Stimulated activated CD4-positive, alpha-beta T cell treated with anti-CD3 and anti-CD28 coated beads, Interleukin-15, amount 100 ng/mL, for 1 hour (primary cell): ENCODE measurements at regions not wholly inside any gene's neighbourhood (a gene's known extent, or its start where the extent isn't known, plus 50 kb on each side); places are given as distances from the start of the nearest gene placed in this dataset.

Source experiments
- DNase-seq, 2 donors: peaks; one replicate each; pipeline ENCODE4 v3.0.0-alpha.2; 2020; ENCODE audit warnings: low read depth in 1 of 2, low spot score in 1 of 2

DNA sequence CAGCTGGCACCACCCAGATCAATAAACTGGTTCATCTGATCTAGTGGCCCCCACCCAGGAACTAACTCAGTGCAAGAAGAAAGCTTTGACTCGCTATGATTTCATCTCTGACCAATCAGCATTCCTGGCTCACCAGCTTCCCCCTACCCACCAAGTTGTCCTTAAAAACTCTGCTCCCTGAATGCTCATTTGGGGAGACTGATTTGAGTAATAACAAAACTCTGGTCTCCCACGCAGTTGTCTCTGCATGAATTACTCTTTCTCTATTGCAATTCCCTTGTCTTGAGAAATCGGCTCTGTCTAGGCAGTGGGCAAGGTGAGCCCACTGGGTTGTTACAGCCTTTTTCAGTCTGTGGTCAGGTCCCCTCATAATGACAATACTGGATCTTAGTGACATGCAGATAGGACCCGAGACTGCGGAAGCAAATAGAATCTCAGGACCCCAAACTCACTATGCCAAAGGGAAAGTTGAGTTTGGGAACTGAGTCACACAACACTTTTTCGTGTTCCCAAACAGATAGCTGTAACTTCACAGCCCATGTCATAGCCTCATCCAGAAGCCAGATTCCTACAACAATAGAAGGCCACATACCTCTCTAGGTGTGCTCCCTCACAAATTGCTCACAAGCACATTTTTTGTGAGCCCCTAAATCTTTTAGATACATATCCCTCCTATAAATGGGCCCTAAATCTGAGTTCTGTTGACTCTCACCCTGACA, 175.2 kb upstream of the RAI14 start:
- DNase-seq: no peak

- DNase-seq: no peak
Observed at GRCh38 chr5:34483442-34484033, 172.6 kb upstream of the RAI14 start.

- DNase-seq: no peak
Observed at GRCh38 chr5:34484216-34484920, 171.8 kb upstream of the RAI14 start.

DNA sequence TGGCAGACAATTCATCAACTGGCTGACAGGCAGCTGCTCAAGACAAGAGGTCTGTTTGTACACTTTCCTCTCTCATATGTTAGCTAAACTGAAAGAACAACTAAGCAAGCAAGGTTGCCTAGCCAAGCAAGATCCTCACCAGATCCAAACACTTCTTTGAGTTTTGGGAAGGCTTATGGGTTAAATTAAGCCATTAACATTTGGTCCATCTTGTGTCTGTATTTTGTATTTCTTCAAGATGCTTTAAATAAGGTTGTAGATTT, 170.4 kb upstream of the RAI14 start:
- no peak for DNase-seq

GRCh38 chr5:34486160-34486848, 169.8 kb upstream of the RAI14 start:
- DNase-seq: peak; percentile 10 to 47

DNA sequence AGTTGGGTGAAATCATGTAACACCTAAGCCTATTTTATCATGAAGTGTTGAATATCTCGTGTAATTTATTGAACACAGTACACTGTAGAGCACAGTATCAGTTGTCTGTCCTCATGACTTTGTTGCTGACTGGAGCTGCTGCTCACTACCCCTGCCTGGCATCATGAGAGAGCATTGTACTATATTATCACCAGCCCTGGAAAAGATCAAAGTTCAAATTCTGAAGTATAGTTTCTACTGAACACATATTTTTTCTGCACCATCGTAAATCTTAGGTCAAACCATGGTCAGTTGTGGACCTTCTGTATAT, 169.3 kb upstream of the RAI14 start:
- no peak for DNase-seq

GRCh38 chr5:34487159-34487879, 168.8 kb upstream of the RAI14 start:
- DNase-seq: no peak

- no peak for DNase-seq
Observed at GRCh38 chr5:34487956-34488355, 168.2 kb upstream of the RAI14 start.

- DNase-seq: no peak
Observed at GRCh38 chr5:34488984-34489383, 167.1 kb upstream of the RAI14 start.

DNA sequence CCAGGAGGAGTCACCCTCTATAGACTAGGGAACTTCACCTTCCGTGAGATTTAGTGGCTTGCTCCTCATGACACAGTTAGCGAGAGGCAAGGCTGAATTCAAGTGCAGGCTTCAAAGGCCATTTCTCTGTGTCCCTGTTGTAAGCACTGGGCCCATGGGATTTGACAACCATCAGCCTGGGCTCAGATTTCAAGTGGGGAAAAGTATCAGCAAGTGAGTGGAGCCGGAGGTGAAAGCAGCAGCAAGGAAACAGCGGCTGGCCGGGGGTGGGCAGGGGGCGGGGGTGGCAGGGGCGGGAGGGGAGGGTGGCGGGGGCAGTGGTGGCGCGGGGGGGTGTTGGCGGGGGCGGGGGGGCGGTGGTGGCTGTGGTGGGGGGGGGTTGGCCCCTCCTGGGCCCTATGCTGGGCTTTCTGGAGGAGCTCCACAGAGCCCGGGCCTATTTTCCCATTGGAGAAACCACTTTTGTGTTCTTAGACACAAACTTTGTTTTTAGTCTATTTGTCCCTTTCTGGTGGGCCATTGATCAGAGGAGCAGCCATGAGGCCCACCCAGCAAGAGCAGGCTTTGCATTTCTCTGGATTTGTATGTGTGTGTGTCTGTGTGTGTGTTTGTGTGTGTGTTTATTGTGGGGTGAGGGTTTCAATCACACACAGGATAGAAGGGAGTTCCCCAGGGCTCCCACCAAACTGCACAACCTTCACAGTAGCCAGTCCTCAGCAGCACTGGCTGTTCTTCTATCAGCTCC, 165.4 kb upstream of the RAI14 start:
- DNase-seq: no peak

- DNase-seq: no peak
Observed at GRCh38 chr5:34491251-34491620, 164.9 kb upstream of the RAI14 start.

- no peak for DNase-seq
Observed at GRCh38 chr5:34494111-34494755, 161.9 kb upstream of the RAI14 start.

- DNase-seq: no peak
Observed at GRCh38 chr5:34495178-34495577, 160.9 kb upstream of the RAI14 start.

DNA sequence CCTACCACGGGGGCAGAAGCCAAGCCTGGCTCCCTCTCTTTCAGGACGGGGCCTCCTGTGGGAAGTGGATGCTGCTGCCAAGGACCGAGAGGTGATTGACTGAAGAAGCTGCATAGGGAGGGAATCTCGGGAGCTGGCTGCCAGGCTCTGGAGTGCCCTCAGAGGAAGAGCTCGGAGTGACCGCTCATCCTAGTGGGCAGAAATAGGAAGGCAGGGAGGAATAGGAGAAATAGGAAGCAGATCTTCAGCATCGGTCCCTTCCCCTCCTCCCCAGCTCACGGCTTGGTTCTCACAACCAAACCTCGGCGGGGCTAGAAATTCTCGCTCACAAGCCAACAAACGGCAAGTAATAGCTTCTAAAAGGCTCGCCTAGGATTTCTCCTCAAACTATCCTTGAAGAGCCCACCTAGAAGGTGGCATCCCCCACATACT, 159.9 kb upstream of the RAI14 start:
- no peak for DNase-seq

- no peak for DNase-seq
Observed at GRCh38 chr5:34496701-34497469, 159.2 kb upstream of the RAI14 start.

- no peak for DNase-seq
Observed at GRCh38 chr5:34497470-34497808, 158.7 kb upstream of the RAI14 start.

DNA sequence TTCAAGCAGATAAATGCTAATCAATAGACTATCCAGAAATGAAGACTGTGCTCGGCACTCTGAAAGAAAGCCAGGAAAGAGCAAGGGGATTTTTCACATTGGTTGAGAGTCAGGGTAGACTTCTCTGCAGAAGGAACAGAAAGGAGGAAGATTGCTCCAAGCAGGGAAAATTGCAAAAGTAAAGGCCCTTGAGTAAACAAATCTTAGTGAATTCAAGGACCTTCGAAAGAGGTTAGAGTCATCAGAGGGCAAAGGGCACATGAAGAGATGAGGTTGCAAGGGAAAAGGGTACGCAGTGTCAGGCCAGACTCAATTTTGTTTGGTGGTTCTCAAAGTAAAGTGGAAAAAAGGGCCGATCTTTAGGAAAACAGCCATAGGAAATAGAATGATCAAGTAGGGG, 157.6 kb upstream of the RAI14 start:
- no peak for DNase-seq

DNA sequence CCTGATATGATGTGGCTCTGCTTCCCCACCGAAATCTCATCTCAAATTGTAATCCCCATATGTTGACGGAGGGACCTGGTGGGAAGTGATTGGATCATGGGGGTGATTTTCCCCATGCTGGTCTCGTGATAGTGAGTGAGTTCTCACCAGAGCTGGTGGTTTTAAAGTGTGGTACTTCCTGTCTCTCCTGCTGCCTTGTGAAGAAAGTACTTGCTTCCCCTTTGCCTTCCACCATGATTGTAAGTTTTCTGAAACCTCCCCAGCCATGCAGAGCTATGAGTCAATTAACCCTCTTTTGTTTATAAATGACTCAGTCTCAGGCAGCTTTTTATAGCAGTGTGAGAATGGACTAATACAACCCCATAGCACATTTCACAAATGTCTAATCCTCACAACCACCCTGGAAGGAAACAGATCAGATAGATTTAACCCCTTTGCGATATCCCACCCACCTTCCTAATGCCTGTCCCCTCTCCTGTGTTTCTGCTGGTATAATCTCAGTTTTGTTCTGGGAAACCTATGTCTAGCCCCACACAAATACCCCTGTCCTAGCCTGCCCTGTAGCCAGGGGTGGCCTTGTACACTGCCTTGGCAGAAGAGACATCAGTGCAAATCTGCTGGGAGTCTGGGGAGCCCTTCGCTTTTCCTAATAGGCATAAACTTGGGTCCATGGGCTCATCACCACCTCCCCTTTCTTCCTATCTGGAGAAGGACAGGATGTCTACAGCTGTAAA, 157.0 kb upstream of the RAI14 start:
- no peak for DNase-seq

- DNase-seq: no peak
Observed at GRCh38 chr5:34500236-34500847, 155.8 kb upstream of the RAI14 start.
